Right ventricle myocardium inferior (tissue), 1 donor: ENCODE measurements at regions not wholly inside any gene's neighbourhood (a gene's known extent, or its start where the extent isn't known, plus 50 kb on each side); places are given as distances from the start of the nearest gene placed in this dataset.

Experiments used
- ATAC-seq: fragments of 200-7000 bp; cut with Tn5 transposase; one replicate; pipeline ENCODE4 v1.9.1; 2020; ENCODE audit warnings: mild to moderate bottlenecking, moderate library complexity
- DNase-seq: peaks from one replicate; pipeline ENCODE4 v3.0.0; 2021; ENCODE audit errors: missing footprints
- intact Hi-C: fragments of 100-400 bp; cut with DNase I; formaldehyde crosslinking; loops from one replicate; pipeline ENCODE4 v1.11.0; 2022
- donor health status: DM: no; HTN: yes; CAD: no; lungs with severe emphysema.

- no peak for ATAC-seq
- DNase-seq: no peak
- intact Hi-C loops: loop anchor here (2.0 kb wide), 1 partner anchor 25 kb away; no protein-coding TSS in a partner anchor
These were observed 217.5 kb upstream of the S1PR3 start for GRCh38 chr9:88773627-88774244.

GRCh38 chr9:88775037-88775471, 216.2 kb upstream of the S1PR3 start:
- intact Hi-C loops: loop anchor here (2.0 kb wide), 1 partner anchor 26 kb away; no protein-coding TSS in a partner anchor
- ATAC-seq (peak; percentile 68), DNase-seq (no peak)

DNA sequence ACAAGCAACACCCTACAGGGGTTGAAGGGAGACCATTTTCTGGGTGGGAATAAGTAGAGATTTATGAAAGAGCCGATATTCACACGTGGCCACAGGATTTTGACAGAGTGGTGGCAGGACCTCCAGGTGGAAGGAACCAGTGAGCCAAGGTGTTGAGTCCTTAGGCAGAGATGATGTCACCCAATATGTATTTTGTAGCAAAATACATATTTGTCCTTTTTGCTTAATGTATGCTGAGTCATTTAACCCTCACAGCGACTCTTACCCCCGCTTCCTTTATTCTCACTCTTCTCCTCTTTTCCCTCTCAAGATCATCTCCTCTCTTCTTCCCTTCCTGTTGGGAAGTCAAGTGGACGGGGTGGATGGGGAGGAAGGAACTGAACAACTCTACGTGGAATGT, 215.7 kb upstream of the S1PR3 start:
- DNase-seq (no peak), ATAC-seq (no peak)
- intact Hi-C loops: loop anchor here (2.0 kb wide), 1 partner anchor 27 kb away; no protein-coding TSS in a partner anchor

GRCh38 chr9:88775966-88776365, 215.3 kb upstream of the S1PR3 start:
- ATAC-seq (no peak), DNase-seq (no peak)
- intact Hi-C loops: loop anchor here (2.0 kb wide), 1 partner anchor 27 kb away; no protein-coding TSS in a partner anchor

DNA sequence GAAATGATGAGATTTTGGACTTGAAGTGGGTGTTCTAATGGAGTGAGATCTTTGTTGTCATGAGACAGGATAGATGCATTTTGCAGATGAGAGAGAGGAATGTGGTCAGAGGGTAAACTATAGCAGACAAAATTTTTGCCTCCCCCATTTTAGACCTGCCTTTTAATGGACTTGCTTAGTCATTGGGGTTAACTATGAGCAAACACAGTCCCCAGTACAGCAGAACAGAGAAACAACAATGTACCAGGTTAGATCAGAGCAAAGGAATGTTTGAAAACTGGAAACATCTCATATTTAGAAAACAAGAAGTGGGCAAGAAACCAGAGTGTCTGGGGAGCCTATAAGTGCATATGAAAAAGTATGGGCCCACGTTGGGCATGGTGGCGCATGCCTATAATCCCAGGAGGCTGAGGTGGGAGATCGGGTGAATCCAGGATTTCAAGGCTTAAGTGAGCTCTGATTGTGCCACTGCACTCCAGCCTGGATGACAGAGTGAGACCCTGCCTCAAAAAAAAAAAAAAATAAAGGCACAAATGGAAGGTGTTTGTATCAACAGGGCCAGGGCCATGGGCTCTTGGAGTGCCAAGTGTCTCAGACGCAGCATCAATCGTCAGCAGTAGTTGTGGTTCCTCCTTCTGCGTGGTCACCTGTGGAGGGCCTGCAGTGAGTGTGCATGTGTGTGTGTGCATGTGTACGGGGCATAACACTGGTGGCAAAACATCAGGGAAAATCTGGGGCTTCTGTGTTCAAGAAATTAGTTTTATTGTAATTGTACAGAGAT, 214.4 kb upstream of the S1PR3 start:
- ATAC-seq (no peak), DNase-seq (no peak)
- intact Hi-C loops: no loop called here

DNA sequence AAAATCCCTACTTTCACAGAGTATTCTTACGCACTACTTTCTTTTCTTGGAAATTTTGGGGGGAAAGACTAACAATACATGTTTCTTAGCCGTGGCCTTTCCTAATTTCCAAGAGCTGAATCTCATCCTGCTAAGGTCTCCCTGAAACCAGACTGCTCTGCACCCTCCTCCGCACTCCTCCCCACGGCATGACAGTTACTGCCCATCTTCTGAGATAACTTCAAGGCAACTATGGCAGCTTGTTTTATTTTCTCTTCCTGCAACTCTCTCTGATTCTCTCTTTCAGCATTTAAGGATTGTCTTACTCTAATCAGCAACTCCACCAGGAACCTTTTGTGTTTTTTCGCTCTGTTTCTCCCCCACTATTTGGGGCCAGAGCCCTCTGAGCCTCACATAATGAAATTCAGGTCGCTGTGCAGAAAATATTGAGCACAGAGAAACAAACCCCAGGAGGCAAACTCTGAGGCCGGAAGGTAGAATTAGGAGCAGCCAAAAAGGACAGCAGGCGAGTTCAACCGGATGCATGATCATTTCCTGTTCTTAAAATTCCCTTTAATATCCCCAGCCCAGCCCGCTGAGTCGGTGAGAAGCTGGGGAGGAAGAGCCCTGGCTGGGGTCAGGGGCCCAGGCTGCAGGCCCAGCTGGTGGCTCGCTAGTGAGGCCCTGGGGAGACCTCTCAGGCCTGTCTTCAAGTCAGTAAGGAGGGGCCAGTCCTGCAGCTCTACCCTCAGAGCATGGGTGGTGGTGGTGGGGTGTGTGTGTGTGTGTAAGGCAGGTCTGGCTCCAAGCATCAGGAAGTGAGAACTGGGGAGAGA, 213.6 kb upstream of the S1PR3 start:
- peak; percentile 77 for DNase-seq
- intact Hi-C loops: no loop called here
- ATAC-seq: peak; percentile 51

GRCh38 chr9:88781628-88782391, 209.5 kb upstream of the S1PR3 start:
- intact Hi-C loops: loop anchor here (2.0 to 5.0 kb wide), 2 partner anchors 90 to 209 kb away; partner anchors contain the start of gene S1PR3

GRCh38 chr9:88782931-88783710, 208.1 kb upstream of the S1PR3 start:
- intact Hi-C loops: loop anchor here (2.0 to 5.0 kb wide), 2 partner anchors 89 to 208 kb away; partner anchors contain the start of gene S1PR3
- ATAC-seq (no peak), DNase-seq (no peak)

More at GRCh38 chr9:88781628-88782391, 209.5 kb upstream of the S1PR3 start:
- DNase-seq: no peak
- peak; percentile 79 for ATAC-seq

DNA sequence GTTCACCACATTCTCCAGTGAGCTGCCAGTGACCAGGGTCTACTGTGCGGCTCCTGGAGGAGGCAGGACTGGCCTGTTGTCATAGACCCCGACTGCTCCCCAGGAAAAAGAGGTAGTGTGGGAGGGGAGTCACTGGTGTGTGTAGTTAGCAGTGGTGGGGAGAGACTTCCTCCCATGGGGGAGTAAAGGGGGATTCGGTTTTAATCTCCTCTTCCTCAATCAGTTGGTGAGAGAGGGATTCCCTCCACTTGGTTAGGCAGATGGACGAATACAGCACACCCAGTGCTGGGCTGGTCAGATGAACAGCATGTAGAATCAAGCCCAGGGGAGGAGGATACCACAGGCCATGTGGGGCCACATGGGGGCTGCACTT, 207.6 kb upstream of the S1PR3 start:
- intact Hi-C loops: loop anchor here (2.0 to 5.0 kb wide), 2 partner anchors 89 to 207 kb away; partner anchors contain the start of gene S1PR3
- no peak for ATAC-seq
- DNase-seq: no peak

- intact Hi-C loops: loop anchor here (5.0 kb wide), 1 partner anchor 87 kb away; no protein-coding TSS in a partner anchor
These were observed 206.3 kb upstream of the S1PR3 start for GRCh38 chr9:88784960-88785359.

GRCh38 chr9:88786291-88787079, 204.8 kb upstream of the S1PR3 start:
- no peak for DNase-seq
- ATAC-seq: peak; percentile 28
- intact Hi-C loops: no loop called here

More at GRCh38 chr9:88784960-88785359, 206.3 kb upstream of the S1PR3 start:
- no peak for ATAC-seq
- no peak for DNase-seq

DNA sequence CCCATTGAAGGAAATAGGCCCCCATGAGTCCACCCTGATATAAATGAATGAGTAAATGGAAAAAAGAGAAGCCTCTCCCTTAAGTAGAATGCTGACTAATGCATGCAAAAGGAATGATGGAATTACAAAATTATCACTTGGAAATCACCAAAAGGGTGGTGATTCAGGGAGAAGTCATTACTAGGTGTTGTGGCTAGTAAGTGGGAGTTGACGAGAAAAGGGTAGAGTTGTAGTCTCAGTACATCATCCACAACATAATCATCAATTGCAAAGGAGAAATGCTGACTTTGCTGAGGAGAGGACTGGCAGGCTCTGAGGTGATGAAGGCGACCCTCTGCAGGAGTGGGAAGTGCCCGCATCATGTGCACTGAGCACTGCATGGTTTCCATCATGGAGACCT, 201.5 kb upstream of the S1PR3 start:
- intact Hi-C loops: no loop called here
- DNase-seq (no peak), ATAC-seq (no peak)

GRCh38 chr9:88791105-88791805, 200.0 kb upstream of the S1PR3 start:
- peak; percentile 78 for ATAC-seq
- peak; percentile 32 for DNase-seq
- intact Hi-C loops: no loop called here

DNA sequence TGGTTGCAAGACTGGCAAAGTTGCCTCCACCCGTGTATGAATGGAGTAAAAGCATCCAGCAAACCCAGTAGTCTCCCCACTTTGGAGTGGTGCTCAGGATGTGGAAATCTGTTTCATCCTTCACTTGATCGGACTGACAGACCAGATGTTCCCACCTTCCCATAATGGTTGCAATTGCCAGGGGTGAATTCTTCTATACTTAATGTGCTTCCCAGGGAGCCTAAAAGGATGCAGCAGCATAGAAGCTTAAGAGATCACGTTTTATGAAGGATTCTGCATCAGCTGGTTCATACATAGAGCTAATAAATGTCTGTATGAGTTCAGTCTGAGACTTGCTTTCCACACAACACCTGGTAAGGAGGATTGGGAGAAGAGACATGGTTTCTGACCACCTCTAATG, 198.8 kb upstream of the S1PR3 start:
- no peak for ATAC-seq
- intact Hi-C loops: no loop called here
- DNase-seq: no peak

DNA sequence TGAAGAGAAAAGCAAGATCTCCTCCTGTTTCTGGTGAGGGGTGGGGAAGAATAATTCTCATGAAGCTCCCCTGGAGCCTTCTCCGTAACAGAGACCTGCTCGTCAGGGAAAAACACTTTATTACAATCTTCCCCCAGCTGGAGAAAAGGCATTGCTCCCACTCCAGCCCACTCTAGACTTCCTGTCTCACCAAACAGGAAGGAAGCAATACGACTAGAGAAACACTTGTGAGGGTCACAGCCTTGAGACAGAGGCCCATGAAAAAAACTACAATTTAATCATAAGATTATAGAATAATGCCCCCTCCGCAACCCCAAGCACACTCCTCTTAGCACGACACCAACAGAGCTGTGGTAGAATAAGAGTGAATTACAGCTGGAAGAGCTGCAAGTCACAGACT, 197.2 kb upstream of the S1PR3 start:
- intact Hi-C loops: no loop called here
- DNase-seq (no peak), ATAC-seq (no peak)

DNA sequence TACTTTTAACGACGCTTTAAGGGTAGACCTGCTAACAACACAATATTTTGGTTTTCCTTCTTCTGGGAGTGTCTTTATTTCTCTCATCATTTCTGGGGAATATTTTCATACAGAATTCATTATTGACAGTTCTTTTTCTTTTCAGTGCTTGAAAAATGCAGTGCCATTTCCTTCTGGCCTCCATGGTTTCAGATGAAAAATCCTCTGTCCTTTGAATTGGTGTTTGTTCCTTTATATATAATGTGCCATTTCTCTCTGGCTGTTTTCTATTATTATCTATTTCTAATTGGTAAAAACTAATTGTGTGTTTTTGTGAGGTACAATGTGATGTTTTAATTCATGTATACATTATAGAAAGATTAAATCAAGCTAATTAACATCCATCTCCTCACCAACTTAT, 194.3 kb upstream of the S1PR3 start:
- DNase-seq: no peak
- intact Hi-C loops: no loop called here
- ATAC-seq: no peak
